ENCODE measurements at regions not wholly inside any gene's neighbourhood (a gene's known extent, or its start where the extent isn't known, plus 50 kb on each side); places are given as distances from the start of the nearest gene placed in this dataset.

- TF ChIP-seq POLR2A (IDR thresholded peaks at IDR 0.05; ENCODE audit: low read depth, low read length) (no peak), TAF1 (IDR thresholded peaks at IDR 0.05; ENCODE audit: borderline replicate concordance, low read depth, low read length) (no peak), POLR2AphosphoS5 (IDR thresholded peaks at IDR 0.05; ENCODE audit: low read depth, low read length) (no peak)
Observed at GRCh38 chr3:159625594-159625993, 363.0 kb upstream of the IL12A start.

All from GM12892 (cell line).